ENCODE measurements at regions not wholly inside any gene's neighbourhood (a gene's known extent, or its start where the extent isn't known, plus 50 kb on each side); places are given as distances from the start of the nearest gene placed in this dataset.

DNA sequence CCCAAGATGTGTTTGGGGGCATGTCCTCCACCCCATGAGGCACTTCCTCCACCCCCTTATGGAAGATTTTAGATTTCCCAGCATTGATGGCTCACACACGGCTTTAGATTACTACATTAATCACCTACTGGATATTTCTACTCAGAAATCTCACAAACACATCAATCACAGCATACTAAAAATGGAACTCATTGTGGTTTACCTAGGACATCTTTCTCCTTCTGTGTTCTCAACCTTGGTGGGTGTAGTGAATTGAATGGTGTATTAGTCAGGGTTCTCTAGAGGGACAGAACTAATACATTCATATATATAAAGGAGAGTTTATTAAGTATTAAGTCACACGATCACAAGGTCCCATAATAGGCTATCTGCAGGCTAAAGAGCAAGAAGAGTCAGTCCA is 82.1 kb upstream of the CYRIA start:
- Mint-ChIP-seq H3K9me3 (no peaks in the 10 kb centered on the region), H3K4me3 (no peak overlapping the region), H3K27ac (peak overlapping the region; percentile 15), H3K27me3 (ENCODE audit: low read depth) (peaks cover 20% of the 10 kb centered on the region), H3K36me3 (ENCODE audit: low read depth) (no peaks in the 10 kb centered on the region), H3K4me1 (ENCODE audit: low read depth) (peaks cover 29% of the 10 kb centered on the region)
- CTCF ChIA-PET: no interaction called here
- peak; percentile 26 for DNase-seq
- intact Hi-C loops (cut with micrococcal nuclease): loop anchor here (2.0 kb wide), 2 partner anchors 81 to 779 kb away; no protein-coding TSS in a partner anchor

GRCh38 chr2:16747257-16747656 is 81.6 kb upstream of the CYRIA start:
- CTCF ChIA-PET: no interaction called here
- no peaks in the 10 kb centered on the region for H3K36me3 Mint-ChIP-seq (ENCODE audit: low read depth)
- DNase-seq: no peak
- intact Hi-C loops (cut with micrococcal nuclease): loop anchor here (2.0 kb wide), 2 partner anchors 80 to 778 kb away; no protein-coding TSS in a partner anchor
- H3K4me3 Mint-ChIP-seq: no peak overlapping the region
- H3K27me3 Mint-ChIP-seq (ENCODE audit: low read depth): peaks cover 18% of the 10 kb centered on the region
- H3K9me3 Mint-ChIP-seq: no peaks in the 10 kb centered on the region
- peak overlapping the region; percentile 15 for H3K27ac Mint-ChIP-seq
- peaks cover 29% of the 10 kb centered on the region for H3K4me1 Mint-ChIP-seq (ENCODE audit: low read depth)

- no peak overlapping the region for H3K4me3 Mint-ChIP-seq
- H3K27ac Mint-ChIP-seq: peak overlapping the region; percentile 9
- intact Hi-C loops (cut with micrococcal nuclease): loop anchor here (2.0 kb wide), 2 partner anchors 80 to 778 kb away; no protein-coding TSS in a partner anchor
Observed at GRCh38 chr2:16746833-16747232, 81.2 kb upstream of the CYRIA start.

GRCh38 chr2:16746329-16746728 is 80.7 kb upstream of the CYRIA start:
- Mint-ChIP-seq H3K27me3 (ENCODE audit: low read depth) (peaks cover 18% of the 10 kb centered on the region), H3K9me3 (no peaks in the 10 kb centered on the region), H3K27ac (no peak overlapping the region), H3K4me3 (no peak overlapping the region), H3K4me1 (ENCODE audit: low read depth) (peaks cover 29% of the 10 kb centered on the region), H3K36me3 (ENCODE audit: low read depth) (no peaks in the 10 kb centered on the region)
- intact Hi-C loops (cut with micrococcal nuclease): loop anchor here (2.0 kb wide), 2 partner anchors 80 to 778 kb away; no protein-coding TSS in a partner anchor
- DNase-seq: no peak
- CTCF ChIA-PET: interaction anchor here (0.6 to 1.7 kb wide), 3 partner anchors 11 to 925 kb away, joined by 3 to 4 read pairs (median 3); no protein-coding TSS in a partner anchor

More at GRCh38 chr2:16746833-16747232, 81.2 kb upstream of the CYRIA start:
- H3K27me3 Mint-ChIP-seq (ENCODE audit: low read depth): peaks cover 18% of the 10 kb centered on the region
- H3K4me1 Mint-ChIP-seq (ENCODE audit: low read depth): peaks cover 29% of the 10 kb centered on the region
- no peaks in the 10 kb centered on the region for H3K36me3 Mint-ChIP-seq (ENCODE audit: low read depth)
- H3K9me3 Mint-ChIP-seq: no peaks in the 10 kb centered on the region
- DNase-seq: no peak
- CTCF ChIA-PET: interaction anchor here (0.6 to 1.7 kb wide), 2 partner anchors 11 to 108 kb away, joined by 3 to 4 read pairs; no protein-coding TSS in a partner anchor

- Mint-ChIP-seq H3K27me3 (ENCODE audit: low read depth) (peaks cover 20% of the 10 kb centered on the region), H3K9me3 (no peaks in the 10 kb centered on the region), H3K36me3 (ENCODE audit: low read depth) (no peaks in the 10 kb centered on the region), H3K4me1 (ENCODE audit: low read depth) (peaks cover 29% of the 10 kb centered on the region), H3K4me3 (no peak overlapping the region), H3K27ac (no peak overlapping the region)
- intact Hi-C loops (cut with micrococcal nuclease): loop anchor here (1.0 kb wide), 1 partner anchor 16 kb away; no protein-coding TSS in a partner anchor
- CTCF ChIA-PET: interaction anchor here (1.1 to 1.7 kb wide), 2 partner anchors 12 to 925 kb away, joined by 3 to 4 read pairs; no protein-coding TSS in a partner anchor
- peak; percentile 43 for DNase-seq
Observed at GRCh38 chr2:16745466-16745865, 79.8 kb upstream of the CYRIA start.

GRCh38 chr2:16744521-16744920 is 78.9 kb upstream of the CYRIA start:
- no peaks in the 10 kb centered on the region for H3K36me3 Mint-ChIP-seq (ENCODE audit: low read depth)
- no peak for DNase-seq
- no peak overlapping the region for H3K27ac Mint-ChIP-seq
- no peaks in the 10 kb centered on the region for H3K9me3 Mint-ChIP-seq
- intact Hi-C loops (cut with micrococcal nuclease): no loop called here
- CTCF ChIA-PET: no interaction called here
- peaks cover 29% of the 10 kb centered on the region for H3K4me1 Mint-ChIP-seq (ENCODE audit: low read depth)
- H3K27me3 Mint-ChIP-seq (ENCODE audit: low read depth): peaks cover 25% of the 10 kb centered on the region
- no peak overlapping the region for H3K4me3 Mint-ChIP-seq

DNA sequence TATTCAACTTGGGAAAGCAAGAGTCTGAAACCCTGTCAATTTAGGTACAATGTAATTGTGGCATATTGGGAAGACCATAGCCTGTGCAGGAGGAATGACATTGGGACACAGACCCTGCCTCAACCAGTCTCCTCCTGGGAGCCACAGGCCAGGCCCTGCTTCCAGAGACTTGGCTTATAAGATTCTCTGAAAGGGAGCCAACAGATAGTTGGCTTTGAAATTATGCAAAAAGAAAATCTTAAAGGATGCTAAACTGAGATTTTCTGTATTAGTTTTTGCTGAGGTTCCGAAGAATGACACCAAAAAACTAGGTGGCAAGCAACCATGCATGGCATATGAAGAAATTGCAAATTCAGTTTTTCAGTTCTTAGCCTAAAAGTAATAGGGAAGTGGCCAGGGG is 76.4 kb upstream of the CYRIA start:
- Mint-ChIP-seq H3K4me1 (ENCODE audit: low read depth) (peaks cover 19% of the 10 kb centered on the region), H3K36me3 (ENCODE audit: low read depth) (no peaks in the 10 kb centered on the region), H3K9me3 (no peaks in the 10 kb centered on the region), H3K4me3 (no peak overlapping the region), H3K27ac (no peak overlapping the region), H3K27me3 (ENCODE audit: low read depth) (peaks cover 23% of the 10 kb centered on the region)
- DNase-seq: no peak
- CTCF ChIA-PET: interaction anchor here (1.3 kb wide), 1 partner anchor 14 kb away, joined by 4 read pairs; no protein-coding TSS in a partner anchor
- intact Hi-C loops (cut with micrococcal nuclease): no loop called here

DNA sequence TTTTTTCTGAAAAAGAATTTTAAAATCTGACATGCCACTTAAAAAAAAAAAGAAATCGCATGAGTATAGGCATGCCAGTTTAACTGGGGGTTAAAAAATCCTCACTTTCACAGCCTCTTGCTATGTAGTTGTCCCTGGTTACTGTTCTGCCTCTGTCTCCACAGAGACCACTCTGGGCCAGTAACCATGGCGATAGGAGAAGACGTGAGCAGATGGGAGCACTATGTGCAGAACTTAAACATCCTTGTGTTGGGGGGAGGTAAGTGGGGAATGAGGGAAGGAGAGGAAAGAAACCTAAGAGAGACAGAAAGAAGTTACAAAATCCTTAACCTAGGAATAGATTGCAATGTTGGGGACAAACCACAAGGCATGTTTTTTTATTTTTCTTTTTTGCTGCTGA is 75.9 kb upstream of the CYRIA start:
- DNase-seq: no peak
- Mint-ChIP-seq H3K27me3 (ENCODE audit: low read depth) (peaks cover 23% of the 10 kb centered on the region), H3K36me3 (ENCODE audit: low read depth) (no peaks in the 10 kb centered on the region), H3K4me1 (ENCODE audit: low read depth) (peaks cover 13% of the 10 kb centered on the region), H3K9me3 (no peaks in the 10 kb centered on the region), H3K27ac (no peak overlapping the region), H3K4me3 (no peak overlapping the region)
- CTCF ChIA-PET: no interaction called here
- intact Hi-C loops (cut with micrococcal nuclease): no loop called here

DNA sequence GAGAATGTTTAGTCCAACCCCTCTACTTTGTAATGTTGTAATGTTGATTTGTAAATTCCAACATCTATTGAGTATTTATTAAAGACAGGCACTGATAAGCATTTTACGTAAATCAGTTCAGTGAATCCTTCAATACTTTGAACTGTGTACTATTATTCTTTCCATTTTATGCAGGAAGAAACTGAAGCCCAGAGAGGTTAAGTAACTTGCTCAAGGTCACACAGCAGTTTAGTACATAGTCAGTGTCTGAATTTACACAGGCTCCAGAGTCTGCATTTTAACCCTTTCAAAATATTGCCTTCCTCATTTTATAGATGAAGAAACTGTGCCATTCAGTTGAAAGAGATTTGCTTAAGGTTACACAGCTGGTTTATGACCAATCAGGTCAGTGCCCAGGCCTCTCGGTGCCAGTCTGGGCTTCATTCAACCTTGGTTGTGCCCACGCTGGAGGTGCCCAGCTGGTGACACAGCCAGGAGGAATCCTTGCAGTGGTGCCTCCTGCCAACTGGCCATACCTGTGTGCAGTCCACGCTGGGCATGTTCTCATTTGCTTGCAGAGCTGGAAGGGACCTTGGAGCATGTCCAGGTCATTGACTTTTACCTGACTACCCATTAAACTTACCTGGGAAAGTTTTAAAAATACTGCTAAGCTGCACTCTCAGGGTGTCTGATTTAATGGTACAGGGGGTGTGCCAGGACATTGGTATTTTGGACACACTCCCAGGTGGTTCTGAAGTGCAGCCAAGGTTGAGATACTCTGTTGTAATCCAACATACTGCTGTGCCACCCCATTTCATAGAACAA is 74.3 kb upstream of the CYRIA start:
- H3K4me1 Mint-ChIP-seq (ENCODE audit: low read depth): no peaks in the 10 kb centered on the region

GRCh38 chr2:16738361-16739225 is 73.0 kb upstream of the CYRIA start:
- H3K27me3 Mint-ChIP-seq (ENCODE audit: low read depth): peaks cover 20% of the 10 kb centered on the region
- intact Hi-C loops (cut with micrococcal nuclease): no loop called here

More for the DNA sequence above, 74.3 kb upstream of the CYRIA start:
- intact Hi-C loops (cut with micrococcal nuclease): no loop called here
- Mint-ChIP-seq H3K4me3 (no peak overlapping the region), H3K36me3 (ENCODE audit: low read depth) (no peaks in the 10 kb centered on the region), H3K27me3 (ENCODE audit: low read depth) (peaks cover 22% of the 10 kb centered on the region), H3K27ac (no peak overlapping the region), H3K9me3 (no peaks in the 10 kb centered on the region)
- CTCF ChIA-PET: interaction anchor here (1.2 kb wide), 1 partner anchor 17 kb away, joined by 4 read pairs; no protein-coding TSS in a partner anchor
- DNase-seq: no peak

DNA sequence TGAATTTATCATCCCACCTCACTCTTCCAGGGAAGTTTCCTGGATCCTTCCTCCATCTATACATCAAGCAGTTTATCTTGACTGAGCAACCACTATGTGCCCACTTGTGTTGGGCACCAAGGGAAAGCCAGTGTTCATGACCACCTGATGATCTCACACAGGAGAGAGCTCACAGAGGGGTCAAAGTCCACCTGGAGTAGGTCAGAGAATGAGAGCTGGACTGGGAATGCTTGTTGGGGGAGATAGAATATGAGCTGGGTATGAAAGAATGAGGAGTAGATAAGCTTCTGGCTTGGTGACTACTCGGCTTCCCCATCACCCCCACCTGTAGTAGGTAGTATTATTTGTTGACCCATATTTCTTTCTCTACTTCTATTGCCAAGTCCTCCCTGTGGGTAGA is 72.2 kb upstream of the CYRIA start:
- Mint-ChIP-seq H3K4me1 (ENCODE audit: low read depth) (no peaks in the 10 kb centered on the region), H3K4me3 (no peak overlapping the region), H3K9me3 (no peaks in the 10 kb centered on the region), H3K27me3 (ENCODE audit: low read depth) (peaks cover 22% of the 10 kb centered on the region), H3K27ac (no peak overlapping the region), H3K36me3 (ENCODE audit: low read depth) (no peaks in the 10 kb centered on the region)
- CTCF ChIA-PET: interaction anchor here (0.6 to 1.5 kb wide), 2 partner anchors 21 to 926 kb away, joined by 3 to 4 read pairs; no protein-coding TSS in a partner anchor
- intact Hi-C loops (cut with micrococcal nuclease): no loop called here
- no peak for DNase-seq

More at GRCh38 chr2:16738361-16739225, 73.0 kb upstream of the CYRIA start:
- Mint-ChIP-seq H3K9me3 (no peaks in the 10 kb centered on the region), H3K4me3 (no peak overlapping the region), H3K4me1 (ENCODE audit: low read depth) (no peaks in the 10 kb centered on the region), H3K36me3 (ENCODE audit: low read depth) (no peaks in the 10 kb centered on the region), H3K27ac (no peak overlapping the region)
- no peak for DNase-seq
- CTCF ChIA-PET: interaction anchor here (0.6 to 1.5 kb wide), 2 partner anchors 20 to 927 kb away, joined by 3 to 4 read pairs; no protein-coding TSS in a partner anchor

- Mint-ChIP-seq H3K4me3 (no peak overlapping the region), H3K4me1 (ENCODE audit: low read depth) (no peaks in the 10 kb centered on the region), H3K27ac (no peak overlapping the region), H3K9me3 (no peaks in the 10 kb centered on the region), H3K27me3 (ENCODE audit: low read depth) (peaks cover 23% of the 10 kb centered on the region), H3K36me3 (ENCODE audit: low read depth) (no peaks in the 10 kb centered on the region)
- CTCF ChIA-PET: interaction anchor here (1.1 kb wide), 1 partner anchor 20 kb away, joined by 4 read pairs; no protein-coding TSS in a partner anchor
- no peak for DNase-seq
- intact Hi-C loops (cut with micrococcal nuclease): no loop called here
Observed at GRCh38 chr2:16736633-16737032, 71.0 kb upstream of the CYRIA start.

Measured in activated naive CD4-positive, alpha-beta T cell treated with anti-CD3 and anti-CD28 coated beads for 36 hours (primary cell).